Heart right ventricle (tissue), 16 donors: ENCODE measurements at regions not wholly inside any gene's neighbourhood (a gene's known extent, or its start where the extent isn't known, plus 50 kb on each side); places are given as distances from the start of the nearest gene placed in this dataset.

Experiments
- ATAC-seq, 8 donors: fragments of 200-7000 bp; cut with Tn5 transposase; one replicate each; pipeline ENCODE4 v1.9.1; 2020; ENCODE audit warnings: mild to moderate bottlenecking in 8 of 8, moderate library complexity in 8 of 8, moderate number of reproducible peaks in 1 of 8
- DNase-seq, 2 donors: peaks; one replicate each; pipeline ENCODE4 v3.0.0-alpha.2; 2020
- H3K27ac ChIP-seq, 10 donors: fragments of 200-600 bp; sonication (generic) in 2 of 10; one replicate each; pipeline versions ENCODE4 v1.5.0 to v1.8.0; 2020 to 2022; ENCODE audit warnings: mild to moderate bottlenecking in 3 of 10
- H3K27me3 ChIP-seq, 7 donors: fragments of 200-600 bp; one replicate each; pipeline ENCODE4 v1.8.0; 2021 to 2022; ENCODE audit warnings: mild to moderate bottlenecking in 2 of 7
- H3K36me3 ChIP-seq, 9 donors: fragments of 200-600 bp; sonication (generic) in 1 of 9; one replicate each; pipeline versions ENCODE4 v1.5.0 to v1.8.0; 2020 to 2022; ENCODE audit warnings: mild to moderate bottlenecking in 2 of 9
- H3K4me1 ChIP-seq, 9 donors: fragments of 200-600 bp; sonication (generic) in 1 of 9; one replicate each; pipeline versions ENCODE4 v1.5.0 to v1.8.0; 2020 to 2022; ENCODE audit warnings: mild to moderate bottlenecking in 4 of 9
- H3K4me3 ChIP-seq, 10 donors: fragments of 200-600 bp; sonication (generic) in 2 of 10; one replicate each; pipeline versions ENCODE4 v1.5.0 to v1.8.0; 2020 to 2022; ENCODE audit warnings: mild to moderate bottlenecking in 7 of 10, moderate library complexity in 2 of 10
- H3K9me3 ChIP-seq, 11 donors: fragments of 200-600 bp in 10 of 11; sonication (generic) in 2 of 11; one replicate each; pipeline versions ENCODE4 v1.5.0 to v1.8.0; 2013 to 2022; ENCODE audit warnings: mild to moderate bottlenecking in 2 of 11, control low read depth in 1 of 11, moderate library complexity in 1 of 11
- WGBS, 2 donors: extraction: QIAGEN DNeasy Blood & Tissue Kit; methylation state at CpG; one replicate each; pipeline ENCODE4 v1.1.7; 2013; ENCODE audit warnings: inconsistent platforms in 1 of 2; 5-methylcytosine and 5-hydroxymethylcytosine counted together
- intact Hi-C, 10 donors: fragments of 100-400 bp; cut with DNase I; formaldehyde crosslinking; loops; one replicate each; pipeline versions ENCODE4 v1.11.1 to v1.14.2; 2022
- TF ChIP-seq, protein P1 (sequence below), 9 donors: fragments of 200-600 bp; sonication (generic) in 2 of 9; IDR thresholded peaks; one replicate each; pipeline versions ENCODE4 v1.5.0 to v1.8.0; 2021 to 2022; ENCODE audit warnings: antibody characterized with exemption in 9 of 9, mild to moderate bottlenecking in 5 of 9, moderate library complexity in 1 of 9
- donor health status: Arrhythmogenic right ventricular cardiomyopathy.
- donor health status: ischemic (EF 13 %, LVEDD 7.1; RV severe dilation, severe dysfunction).
- donor health status: healthy with polysubstance abuse.
- donor health status: DM: no; HTN: yes; CAD: no.
- donor health status: DM: no; HTN: no; CAD: no.
- donor health status: ischemic (EF 25% LVEDD 6.9; RV normal size, moderate dysfunction).
- donor health status: ischemic (EF 25% LVEDD 5.7; RV mildly dilated, moderate dysfunction).
- donor health status: healthy.
- donor health status: DM: yes; HTN: yes; CAD: no.
- donor health status: Ischemic cardiomyopathy.
- donor health status: ischemic (EF 35%, LVEDD 5.7; RV mildly dilated, moderate dysfunction).
- donor health status: nonischemic (EF 11% LVEDD 7.7; RV severe dilation, severe dysfunction).
- donor health status: DM: yes; HTN: yes; CAD: no.
- donor health status: PGD.
- donor health status: ischemic (EF 29% LVEDD 5.4; RV normal size, mild dysfunction).
- donor health status: nonischemic (EF 23%, LVEDD 6.1; RV moderate dilation, normal function).

DNA sequence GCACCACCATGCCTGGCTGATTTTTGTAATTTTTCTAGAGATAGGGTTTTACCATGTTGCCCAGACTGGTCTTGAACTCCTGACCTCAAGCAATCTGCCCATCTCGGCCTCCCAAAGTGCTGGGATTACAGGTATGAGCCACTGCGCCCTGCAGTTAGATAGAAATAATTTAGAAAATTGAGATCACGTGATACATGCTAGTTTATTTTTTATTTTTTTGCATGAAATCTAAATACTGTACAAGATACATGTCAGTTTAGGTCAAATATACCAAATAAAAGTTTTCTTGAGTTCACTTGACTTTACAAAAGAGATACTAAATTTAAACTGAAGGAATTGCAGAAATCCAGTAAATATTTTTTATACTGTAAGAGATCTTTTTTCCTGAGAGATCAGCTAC, 304.2 kb downstream of the YTHDC2 start:
- WGBS, 2 donors = 82 to 88% methylated on average over 3 of the region's 3 CpGs
- H3K36me3 ChIP-seq = no peaks in the 10 kb centered on the region
- H3K9me3 ChIP-seq = no peaks in the 10 kb centered on the region
- ATAC-seq = no peak
- H3K27ac ChIP-seq = no peak overlapping the region
- intact Hi-C loops = no loop called here
- no peaks in the 10 kb centered on the region for H3K4me1 ChIP-seq
- peaks cover 0 to 13% (median 0%) of the 10 kb centered on the region in 7 donors for H3K27me3 ChIP-seq
- no peak overlapping the region for H3K4me3 ChIP-seq
- DNase-seq = no peak
- TF ChIP-seq, protein P1, sequence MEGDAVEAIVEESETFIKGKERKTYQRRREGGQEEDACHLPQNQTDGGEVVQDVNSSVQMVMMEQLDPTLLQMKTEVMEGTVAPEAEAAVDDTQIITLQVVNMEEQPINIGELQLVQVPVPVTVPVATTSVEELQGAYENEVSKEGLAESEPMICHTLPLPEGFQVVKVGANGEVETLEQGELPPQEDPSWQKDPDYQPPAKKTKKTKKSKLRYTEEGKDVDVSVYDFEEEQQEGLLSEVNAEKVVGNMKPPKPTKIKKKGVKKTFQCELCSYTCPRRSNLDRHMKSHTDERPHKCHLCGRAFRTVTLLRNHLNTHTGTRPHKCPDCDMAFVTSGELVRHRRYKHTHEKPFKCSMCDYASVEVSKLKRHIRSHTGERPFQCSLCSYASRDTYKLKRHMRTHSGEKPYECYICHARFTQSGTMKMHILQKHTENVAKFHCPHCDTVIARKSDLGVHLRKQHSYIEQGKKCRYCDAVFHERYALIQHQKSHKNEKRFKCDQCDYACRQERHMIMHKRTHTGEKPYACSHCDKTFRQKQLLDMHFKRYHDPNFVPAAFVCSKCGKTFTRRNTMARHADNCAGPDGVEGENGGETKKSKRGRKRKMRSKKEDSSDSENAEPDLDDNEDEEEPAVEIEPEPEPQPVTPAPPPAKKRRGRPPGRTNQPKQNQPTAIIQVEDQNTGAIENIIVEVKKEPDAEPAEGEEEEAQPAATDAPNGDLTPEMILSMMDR (IDR thresholded peaks at IDR 0.05) = no peak

DNA sequence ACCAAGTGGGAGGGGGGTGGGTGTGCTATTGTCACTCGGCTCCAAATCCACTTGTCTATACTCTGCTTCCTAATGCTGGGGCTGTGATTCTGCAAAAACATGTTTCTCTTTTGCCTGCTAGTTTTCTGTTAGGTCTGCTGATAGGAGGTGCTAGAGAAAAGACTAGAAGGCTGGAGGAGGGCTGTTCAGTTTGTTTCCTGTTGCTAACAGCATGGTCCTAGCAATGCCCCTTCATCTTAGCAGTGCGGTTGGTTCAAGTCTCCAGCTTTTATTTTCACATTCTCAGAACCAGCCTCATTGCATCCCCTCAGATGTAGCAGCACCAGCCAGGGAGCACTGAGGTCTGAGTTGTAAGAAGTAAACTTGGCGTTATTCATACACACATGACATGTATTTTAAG, 310.2 kb downstream of the YTHDC2 start:
- 63 to 71% methylated on average over 3 of the region's 3 CpGs for WGBS, 2 donors
- no peaks in the 10 kb centered on the region for H3K4me1 ChIP-seq
- H3K9me3 ChIP-seq = peaks cover 0 to 4% (median 0%) of the 10 kb centered on the region in 11 donors
- ATAC-seq (no peak), DNase-seq (no peak)
- H3K27me3 ChIP-seq = peaks cover 0 to 6% (median 0%) of the 10 kb centered on the region in 7 donors
- H3K4me3 ChIP-seq = no peak overlapping the region
- no peak overlapping the region for H3K27ac ChIP-seq
- intact Hi-C loops = no loop called here
- no peaks in the 10 kb centered on the region for H3K36me3 ChIP-seq
- TF ChIP-seq, protein P1 (IDR thresholded peaks at IDR 0.05) = no peak

GRCh38 chr5:113824307-113824706, 310.8 kb downstream of the YTHDC2 start:
- WGBS, 2 donors = 47 to 62% methylated on average over 2 of the region's 2 CpGs
- H3K27me3 ChIP-seq = peaks cover 0 to 6% (median 0%) of the 10 kb centered on the region in 7 donors
- H3K4me3 ChIP-seq = no peak overlapping the region
- H3K9me3 ChIP-seq = peaks cover 0 to 7% (median 0%) of the 10 kb centered on the region in 11 donors
- TF ChIP-seq, protein P1 (IDR thresholded peaks at IDR 0.05) = no peak
- ATAC-seq (no peak), DNase-seq (no peak)
- H3K4me1 ChIP-seq = no peaks in the 10 kb centered on the region
- H3K27ac ChIP-seq = no peak overlapping the region
- intact Hi-C loops = no loop called here
- no peaks in the 10 kb centered on the region for H3K36me3 ChIP-seq

DNA sequence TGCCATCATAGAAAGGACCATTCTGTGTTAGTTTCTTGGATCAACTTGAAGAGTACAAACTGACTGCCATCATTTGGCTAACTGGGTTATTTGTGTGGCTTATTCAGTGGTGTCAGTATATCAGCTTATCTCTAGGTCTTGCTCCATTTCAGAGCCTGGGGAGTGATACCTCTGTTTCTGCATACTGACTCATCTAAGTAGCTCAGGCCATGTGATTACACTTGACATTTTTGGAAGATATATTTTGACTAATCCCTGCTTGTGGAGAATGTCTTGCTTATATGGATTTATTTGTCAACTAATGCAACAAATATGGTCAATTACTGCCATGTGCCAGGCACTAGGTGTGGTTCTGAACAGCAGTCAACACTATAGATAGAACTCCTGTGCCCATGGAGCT, 311.7 kb downstream of the YTHDC2 start:
- intact Hi-C loops = no loop called here
- ATAC-seq (no peak), DNase-seq (no peak)
- no peak overlapping the region for H3K4me3 ChIP-seq
- no peak overlapping the region for H3K27ac ChIP-seq
- peaks cover 0 to 6% (median 0%) of the 10 kb centered on the region in 7 donors for H3K27me3 ChIP-seq
- H3K9me3 ChIP-seq = peaks cover 0 to 7% (median 0%) of the 10 kb centered on the region in 11 donors
- TF ChIP-seq, protein P1 (IDR thresholded peaks at IDR 0.05) = no peak
- H3K36me3 ChIP-seq = no peaks in the 10 kb centered on the region
- H3K4me1 ChIP-seq = no peaks in the 10 kb centered on the region
